Endodermal cell (in vitro differentiated cells): ENCODE measurements at regions not wholly inside any gene's neighbourhood (a gene's known extent, or its start where the extent isn't known, plus 50 kb on each side); places are given as distances from the start of the nearest gene placed in this dataset.

Experiments
- DNase-seq: peaks from one replicate; pipeline ENCODE4 v3.0.0-alpha.2; 2017
- H3K27ac ChIP-seq: 2 replicates; pipeline ENCODE4 v1.5.1; 2013; ENCODE audit warnings: mild to moderate bottlenecking, low read depth, low read length, moderate library complexity
- H3K27me3 ChIP-seq: 2 replicates; pipeline ENCODE4 v1.6.1; 2013; ENCODE audit warnings: mild to moderate bottlenecking, low read length, moderate library complexity; ENCODE audit not compliant: insufficient read depth, control insufficient read depth, poor library complexity, severe bottlenecking
- H3K36me3 ChIP-seq: 2 replicates; pipeline ENCODE4 v1.7.0; 2013; ENCODE audit warnings: mild to moderate bottlenecking, low read length, moderate library complexity; ENCODE audit not compliant: control insufficient read depth, insufficient read depth
- H3K4me1 ChIP-seq: one replicate; pipeline ENCODE4 v1.7.0; 2013; ENCODE audit warnings: low read length; ENCODE audit not compliant: control insufficient read depth, insufficient read depth
- H3K4me3 ChIP-seq: 2 replicates; pipeline ENCODE4 v1.5.1; 2013; ENCODE audit warnings: mild to moderate bottlenecking, low read length, moderate library complexity
- H3K9ac ChIP-seq: 2 replicates; pipeline ENCODE4 v1.6.1; 2013; ENCODE audit warnings: mild to moderate bottlenecking, low read length, moderate library complexity; ENCODE audit not compliant: poor library complexity, severe bottlenecking; ENCODE audit errors: extremely low read depth
- H3K9me3 ChIP-seq: 2 replicates; pipeline ENCODE4 v1.6.1; 2013; ENCODE audit warnings: mild to moderate bottlenecking, low read length, moderate library complexity; ENCODE audit not compliant: control insufficient read depth
- H3K27ac Mint-ChIP-seq: 2 replicates; pipeline ENCODE4 v1.8.0; 2020; ENCODE audit warnings: mixed read lengths
- H3K27me3 Mint-ChIP-seq: 2 replicates; pipeline ENCODE4 v1.8.0; 2021; ENCODE audit warnings: mild to moderate bottlenecking, mixed read lengths; ENCODE audit not compliant: insufficient read depth
- H3K36me3 Mint-ChIP-seq: 2 replicates; pipeline ENCODE4 v1.8.0; 2020; ENCODE audit warnings: low read depth, mixed read lengths
- H3K4me1 Mint-ChIP-seq: 2 replicates; pipeline ENCODE4 v1.8.0; 2020; ENCODE audit warnings: mixed read lengths
- H3K4me3 Mint-ChIP-seq: 2 replicates; pipeline ENCODE4 v1.8.0; 2020; ENCODE audit warnings: mild to moderate bottlenecking, moderate library complexity, mixed read lengths
- H3K9me3 Mint-ChIP-seq: 2 replicates; pipeline ENCODE4 v1.8.0; 2020; ENCODE audit warnings: mild to moderate bottlenecking, mixed read lengths
- CTCF ChIP-seq: fragments of 200-600 bp; sonication (generic); conservative IDR thresholded peaks from 2 replicates; pipeline ENCODE4 v1.5.0; 2021; ENCODE audit warnings: antibody characterized with exemption, mild to moderate bottlenecking
- WGBS, 2 experiments: methylation state at CpG; one replicate each; pipeline versions ENCODE4 v1.1.5 to v1.1.7; 2013; ENCODE audit warnings: missing lambda C conversion rate in 2 of 2, mixed read lengths in 1 of 2; ENCODE audit not compliant: insufficient coverage in 1 of 2, insufficient read length in 1 of 2; 5-methylcytosine and 5-hydroxymethylcytosine counted together

- H3K27me3 ChIP-seq = no peaks in the 10 kb centered on the region
- peaks cover 20% of the 10 kb centered on the region for H3K4me1 Mint-ChIP-seq
- H3K9me3 ChIP-seq = peaks cover 76% of the 10 kb centered on the region
- peaks cover 60% of the 10 kb centered on the region for H3K9me3 Mint-ChIP-seq
- no peak overlapping the region for H3K27ac Mint-ChIP-seq
- H3K36me3 ChIP-seq = peaks cover 31% of the 10 kb centered on the region
- peak overlapping the region; percentile 44 for H3K4me3 ChIP-seq
- no peak for TF ChIP-seq CTCF
- no peak overlapping the region for H3K4me3 Mint-ChIP-seq
- peaks cover 41% of the 10 kb centered on the region for H3K36me3 Mint-ChIP-seq
- WGBS, 2 experiments = 86 to 94% methylated on average over 1 to 2 of the region's 2 CpGs
- no peak for DNase-seq
- H3K4me1 ChIP-seq = no peaks in the 10 kb centered on the region
- H3K9ac ChIP-seq = no peak overlapping the region
- H3K27ac ChIP-seq = no peak overlapping the region
- H3K27me3 Mint-ChIP-seq = no peaks in the 10 kb centered on the region
Observed at GRCh38 chr12:42945927-42946326, 356.4 kb upstream of the PRICKLE1 start.

DNA sequence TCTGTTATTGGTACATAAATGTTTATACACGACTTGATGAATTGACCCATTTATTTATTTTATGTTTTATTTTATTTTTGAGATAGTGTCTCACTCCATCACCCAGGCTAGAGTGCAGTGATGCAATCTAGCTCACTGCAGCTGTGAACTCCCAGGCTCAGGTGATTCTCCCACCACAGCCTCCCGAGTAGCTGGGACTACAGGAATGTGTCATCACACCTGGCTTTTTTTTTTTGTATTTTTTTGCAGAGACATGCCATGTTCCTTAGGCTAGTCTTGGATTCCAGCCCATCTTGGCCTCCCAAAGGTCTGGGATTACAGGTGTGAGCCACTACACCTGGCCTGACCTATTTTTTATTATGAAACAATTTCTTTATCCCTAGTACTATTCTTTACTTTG is 355.0 kb upstream of the PRICKLE1 start:
- Histone ChIP-seq H3K36me3 (peaks cover 31% of the 10 kb centered on the region), H3K9ac (no peak overlapping the region), H3K27ac (no peak overlapping the region), H3K4me1 (no peaks in the 10 kb centered on the region), H3K27me3 (no peaks in the 10 kb centered on the region), H3K9me3 (peaks cover 75% of the 10 kb centered on the region), H3K4me3 (peak overlapping the region; percentile 76)
- Mint-ChIP-seq H3K36me3 (peaks cover 49% of the 10 kb centered on the region), H3K27me3 (no peaks in the 10 kb centered on the region), H3K4me3 (no peak overlapping the region), H3K4me1 (peaks cover 25% of the 10 kb centered on the region), H3K27ac (no peak overlapping the region), H3K9me3 (peaks cover 75% of the 10 kb centered on the region)
- TF ChIP-seq CTCF = no peak
- WGBS, 2 experiments = 92% methylated on average over 1 of the region's 2 CpGs; no CpG with 5 or more reads in 1 of the 2 experiments
- DNase-seq = no peak

GRCh38 chr12:42936991-42937390 is 347.4 kb upstream of the PRICKLE1 start:
- Histone ChIP-seq H3K27ac (no peak overlapping the region), H3K9me3 (peaks cover 46% of the 10 kb centered on the region), H3K27me3 (no peaks in the 10 kb centered on the region), H3K4me1 (no peaks in the 10 kb centered on the region), H3K9ac (no peak overlapping the region), H3K36me3 (peaks cover 11% of the 10 kb centered on the region), H3K4me3 (no peak overlapping the region)
- 91 to 96% methylated on average over 3 of the region's 3 CpGs for WGBS, 2 experiments
- H3K27ac Mint-ChIP-seq = no peak overlapping the region
- no peak for DNase-seq
- H3K9me3 Mint-ChIP-seq = peaks cover 37% of the 10 kb centered on the region
- H3K27me3 Mint-ChIP-seq = peaks cover 3% of the 10 kb centered on the region
- H3K36me3 Mint-ChIP-seq = peaks cover 26% of the 10 kb centered on the region
- peaks cover 31% of the 10 kb centered on the region for H3K4me1 Mint-ChIP-seq
- no peak overlapping the region for H3K4me3 Mint-ChIP-seq
- TF ChIP-seq CTCF = no peak
